Fibroblast of skin of abdomen (primary cell): ENCODE measurements at regions not wholly inside any gene's neighbourhood (a gene's known extent, or its start where the extent isn't known, plus 50 kb on each side); places are given as distances from the start of the nearest gene placed in this dataset.
"Not testable (repeated sequence)": the region's sequence is repeated elsewhere in the genome, so short reads cannot be mapped to it uniquely, and the experiment has no call there.

ENCODE experiments used
- DNase-seq: peaks from one replicate; pipeline ENCODE4 v3.0.0-alpha.2; 2013

GRCh38 chr5:17829456-17829855, 195.2 kb downstream of the TAF11L14 start:
- no peak for DNase-seq

DNA sequence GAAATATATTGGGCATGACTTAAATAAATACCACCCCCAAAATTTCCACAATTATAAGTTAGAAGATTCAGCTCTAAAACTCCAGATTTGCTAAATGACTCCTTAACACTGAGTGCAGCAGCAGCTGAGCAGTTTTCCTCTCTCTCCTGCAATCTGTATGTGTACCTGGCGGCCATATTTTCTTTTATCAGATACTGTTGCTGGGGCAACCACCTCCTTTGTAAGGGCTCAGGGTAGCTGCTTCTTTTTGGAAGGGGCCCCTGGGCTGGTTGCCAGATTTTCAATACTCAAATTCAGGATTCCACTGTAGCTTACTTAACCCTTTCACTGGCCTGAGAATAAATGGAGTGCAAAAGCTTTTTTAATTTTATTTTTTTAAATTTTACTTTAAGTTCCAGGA, 197.0 kb downstream of the TAF11L14 start:
- no peak for DNase-seq

DNA sequence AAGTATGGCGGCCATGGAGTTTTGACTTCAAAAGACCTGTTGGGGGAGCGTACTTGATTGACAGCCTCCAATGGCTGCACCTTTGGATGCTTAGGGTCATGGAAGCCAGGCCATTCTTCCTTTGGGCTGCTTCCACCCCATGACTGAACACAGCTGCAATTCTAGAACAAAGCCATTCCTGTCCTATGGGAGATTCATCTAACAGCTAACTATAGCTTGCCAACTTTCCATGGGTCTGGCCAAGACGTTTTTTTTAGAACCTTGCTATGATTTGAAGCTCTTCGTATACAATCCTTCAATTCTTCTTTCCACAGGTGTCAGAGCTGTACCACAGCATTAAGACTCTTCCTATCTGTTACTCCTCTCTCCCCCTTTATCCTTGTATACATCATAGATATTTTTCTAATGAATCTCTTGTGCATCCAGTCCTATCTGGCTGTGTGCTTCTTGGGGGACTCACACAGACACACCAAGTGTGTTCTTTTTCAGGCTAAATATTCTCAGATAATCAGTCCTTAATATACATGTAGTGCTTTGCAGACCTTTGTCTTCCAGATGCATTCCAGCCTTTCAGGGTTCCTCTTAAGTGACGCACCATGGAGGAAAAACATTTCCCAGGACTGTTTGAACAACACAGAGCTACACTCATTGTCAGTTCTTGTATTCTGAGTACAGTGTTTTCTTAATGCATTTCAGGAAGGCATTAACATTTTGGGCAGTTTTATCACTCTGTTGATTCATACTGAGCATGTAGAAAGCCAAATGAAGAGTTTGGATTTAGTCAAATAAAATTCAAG, 198.9 kb downstream of the TAF11L14 start:
- DNase-seq = no peak

DNA sequence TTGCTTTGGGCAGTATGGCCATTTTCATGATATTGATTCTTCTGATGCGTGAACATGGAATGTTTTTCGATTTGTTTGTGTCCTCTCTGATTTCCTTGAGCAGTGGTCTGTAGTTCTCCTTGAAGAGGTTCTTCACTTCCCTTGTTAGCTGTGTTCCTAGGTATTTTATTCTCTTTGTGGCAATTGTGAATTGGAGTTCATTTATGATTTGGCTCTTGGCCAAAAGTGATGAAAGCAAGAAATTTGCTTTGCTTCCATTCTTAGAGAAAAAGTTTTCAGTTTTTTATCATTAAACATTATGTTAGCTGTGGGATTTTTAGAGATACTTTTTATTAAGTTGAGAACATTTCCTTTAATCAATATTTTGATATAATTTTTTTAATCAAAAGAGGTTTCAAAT, 203.5 kb downstream of the TAF11L14 start:
- DNase-seq = no peak

DNA sequence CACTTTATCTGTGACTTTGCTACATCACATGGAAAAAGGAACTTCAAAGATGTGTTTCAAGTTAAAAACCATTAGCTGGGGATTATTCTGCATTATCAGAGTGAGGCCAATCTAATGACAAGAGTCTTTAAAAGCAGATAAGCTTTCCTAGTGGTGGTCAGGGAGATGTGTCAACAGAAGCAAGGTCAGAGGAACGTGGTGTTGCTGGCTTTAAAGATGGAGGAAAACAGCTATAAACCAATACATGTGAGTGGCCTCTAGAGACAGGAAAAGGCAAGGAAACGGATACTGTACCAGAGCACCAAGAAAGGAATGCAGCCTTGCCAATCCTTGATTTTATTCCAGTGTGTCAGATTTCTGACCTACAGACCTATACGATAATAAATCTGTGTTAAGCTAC, 204.2 kb downstream of the TAF11L14 start:
- DNase-seq = no peak

DNA sequence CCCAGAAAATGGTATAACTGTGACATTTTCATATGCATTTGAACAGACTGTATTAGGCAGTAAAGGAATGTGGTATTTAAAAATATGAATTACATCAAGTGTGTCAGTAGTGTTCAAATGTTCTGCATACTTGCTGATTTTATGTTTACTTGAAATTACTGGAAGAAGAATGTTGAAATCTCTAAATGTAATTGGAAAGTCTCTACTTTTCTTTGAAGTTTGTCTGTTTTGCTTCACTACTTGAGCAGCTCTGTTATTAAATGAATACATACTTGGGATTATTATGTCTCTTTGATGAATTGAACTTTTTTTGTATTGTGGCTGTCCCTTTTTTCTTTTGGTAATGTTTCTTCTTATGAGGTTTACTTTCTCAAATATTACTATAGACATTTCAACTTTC, 205.6 kb downstream of the TAF11L14 start:
- DNase-seq = no peak

- no peak for DNase-seq
These were observed 212.2 kb downstream of the TAF11L14 start for GRCh38 chr5:17846496-17846895.

- no peak for DNase-seq
These were observed 213.0 kb downstream of the TAF11L14 start for GRCh38 chr5:17847286-17847685.

- DNase-seq = no peak
These were observed 217.9 kb downstream of the TAF11L14 start for GRCh38 chr5:17852111-17852510.

DNA sequence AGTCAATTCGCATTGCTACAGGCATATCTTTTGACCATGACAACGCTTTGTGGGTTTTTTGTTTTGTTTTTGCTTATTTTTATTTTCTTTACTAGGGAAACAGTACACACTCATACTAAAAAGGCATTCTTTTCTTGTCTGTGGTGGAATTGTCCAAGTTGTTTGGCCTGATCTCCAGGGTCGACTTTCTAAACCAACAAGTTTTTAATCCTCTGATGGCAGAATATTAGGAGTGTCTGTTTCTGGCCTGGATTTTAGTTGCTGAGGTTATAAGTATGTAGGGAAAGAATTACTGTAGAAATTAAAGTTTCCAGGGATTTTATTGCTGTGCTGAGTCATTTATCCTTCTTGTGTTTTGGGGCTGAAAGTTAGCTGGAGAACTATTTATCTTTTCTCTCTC, 218.5 kb downstream of the TAF11L14 start:
- DNase-seq = no peak

- DNase-seq = no peak
These were observed 220.6 kb downstream of the TAF11L14 start for GRCh38 chr5:17854901-17855300.

- DNase-seq = no peak
These were observed 226.5 kb downstream of the TAF11L14 start for GRCh38 chr5:17860660-17861315.

- DNase-seq = not testable (repeated sequence)
These were observed 230.6 kb downstream of the TAF11L14 start for GRCh38 chr5:17864903-17865302.

DNA sequence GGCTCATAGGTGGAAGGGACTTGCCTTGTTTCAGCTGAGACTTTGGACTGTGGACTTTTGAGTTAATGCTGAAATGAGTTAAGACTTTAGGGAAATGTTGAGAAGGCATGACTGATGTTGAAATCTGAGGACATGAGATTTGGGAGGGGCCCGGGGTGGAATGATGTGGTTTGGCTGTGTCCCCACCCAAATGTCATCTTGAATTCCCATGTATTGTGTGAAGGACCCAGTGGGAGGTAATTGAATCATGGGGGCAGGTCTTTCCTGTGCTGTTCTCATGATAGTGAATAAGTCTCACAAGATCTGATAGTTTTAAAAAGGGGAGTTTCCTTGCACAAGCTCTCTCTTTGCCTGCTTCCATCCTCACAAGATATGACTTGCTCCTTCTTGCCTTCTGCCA, 231.7 kb downstream of the TAF11L14 start:
- peak; percentile 56 for DNase-seq

GRCh38 chr5:17872204-17872603, 237.9 kb downstream of the TAF11L14 start:
- no peak for DNase-seq

- DNase-seq = peak; percentile 57
These were observed 244.3 kb downstream of the TAF11L14 start for GRCh38 chr5:17878541-17878940.

DNA sequence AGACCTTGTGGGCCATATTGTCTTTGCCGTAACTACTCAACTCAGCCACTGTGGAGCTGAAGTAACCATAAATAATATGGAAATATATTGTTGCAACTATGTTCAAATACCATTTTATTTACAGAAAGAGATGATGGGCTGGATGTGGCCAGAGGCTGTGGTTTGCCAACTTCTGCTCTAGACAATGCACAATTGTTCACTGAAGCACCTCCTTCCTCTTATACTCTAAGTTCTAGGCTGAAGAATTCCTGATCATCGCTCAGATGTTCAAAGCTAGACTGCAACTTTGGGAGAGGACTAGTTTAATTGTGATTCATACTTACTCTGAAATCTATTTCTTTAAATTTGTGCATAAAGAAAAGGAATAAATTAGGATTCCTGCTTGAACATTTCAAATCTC, 245.0 kb downstream of the TAF11L14 start:
- DNase-seq = no peak

DNA sequence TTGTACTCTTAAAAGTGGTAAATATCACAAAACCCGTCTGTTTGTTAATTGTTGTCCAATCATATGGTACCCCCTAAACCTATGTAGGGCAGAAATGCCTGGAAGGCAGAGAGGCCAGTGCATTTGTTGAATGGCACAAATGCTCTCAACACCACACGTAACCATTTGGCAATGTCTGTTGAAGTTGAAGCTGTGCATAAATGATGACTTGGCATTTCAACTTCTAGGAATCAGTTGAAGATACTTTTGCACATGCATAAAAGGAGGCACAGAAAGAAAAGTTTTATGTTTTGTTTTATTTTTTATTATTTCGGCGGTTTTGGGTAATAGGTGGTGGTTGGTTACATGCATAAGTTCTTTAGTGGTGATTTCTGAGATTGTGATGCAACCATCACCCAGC, 246.6 kb downstream of the TAF11L14 start:
- no peak for DNase-seq

DNA sequence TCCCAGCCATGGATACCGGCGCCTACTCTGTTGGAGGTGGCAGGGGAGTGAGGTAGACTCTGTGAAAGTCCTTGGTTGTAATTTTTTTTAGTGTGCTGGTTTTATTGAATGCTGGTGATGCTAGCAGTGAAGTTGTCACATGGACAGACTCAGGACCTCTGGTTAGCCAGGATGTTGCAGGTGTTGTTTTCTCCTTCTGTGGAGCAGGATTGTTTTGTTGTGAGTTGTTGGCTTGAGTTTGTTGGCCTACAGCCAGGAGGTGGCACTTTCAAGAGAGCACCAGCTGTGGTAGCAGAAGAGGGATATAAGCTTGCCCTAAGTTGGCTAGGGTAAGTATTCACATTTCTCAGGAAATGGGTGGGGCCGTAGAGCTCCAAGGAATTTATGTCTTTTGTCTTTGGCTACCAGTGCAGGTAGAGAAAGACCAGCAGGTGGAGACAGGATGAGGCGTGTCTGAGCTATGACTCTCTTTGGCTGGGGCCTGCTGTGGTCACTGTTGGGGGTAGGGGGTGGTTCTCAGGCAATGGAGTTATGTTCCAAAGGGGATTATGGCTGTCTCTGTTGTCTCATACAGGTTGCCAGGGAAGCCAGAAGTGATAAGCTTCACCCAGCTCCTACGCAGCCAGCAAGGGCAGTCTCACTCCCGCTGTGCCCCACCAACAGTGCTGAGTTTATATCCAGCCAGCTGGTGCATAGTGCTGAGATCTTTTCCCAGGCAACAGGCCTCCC, 248.7 kb downstream of the TAF11L14 start:
- DNase-seq = no peak

GRCh38 chr5:17888155-17888554, 253.9 kb downstream of the TAF11L14 start:
- no peak for DNase-seq

- DNase-seq = no peak
These were observed 256.2 kb downstream of the TAF11L14 start for GRCh38 chr5:17890501-17890900.

GRCh38 chr5:17891881-17892280, 257.6 kb downstream of the TAF11L14 start:
- no peak for DNase-seq

GRCh38 chr5:17893026-17893635, 258.9 kb downstream of the TAF11L14 start:
- peak; percentile 12 for DNase-seq
